ENCODE measurements at regions not wholly inside any gene's neighbourhood (a gene's known extent, or its start where the extent isn't known, plus 50 kb on each side); places are given as distances from the start of the nearest gene placed in this dataset.
A peak's percentile ranks its signal among the peaks of the same experiment; 100 is the strongest.
"Not testable (repeated sequence)": the region's sequence is repeated elsewhere in the genome, so short reads cannot be mapped to it uniquely, and the experiment has no call there.

- no peak for TF ChIP-seq CTCF (IDR thresholded peaks at IDR 0.05; ENCODE audit: low read depth, low read length)
Measured at GRCh38 chr10:46106410-46107255, 60.6 kb upstream of the MSMB start.

GRCh38 chr10:46108158-46108499 is 62.1 kb upstream of the MSMB start:
- not testable (repeated sequence) for H3K4me3 ChIP-seq (ENCODE audit: low read depth, low read length)

More at GRCh38 chr10:46106410-46107255, 60.6 kb upstream of the MSMB start:
- peak overlapping the region; percentile 59 for H3K4me3 ChIP-seq (ENCODE audit: low read depth, low read length)

- not testable (repeated sequence) for H3K4me3 ChIP-seq (ENCODE audit: low read depth, low read length)
Measured at GRCh38 chr10:46154271-46154670, 108.2 kb upstream of the MSMB start.

GRCh38 chr10:46154683-46155082 is 108.6 kb upstream of the MSMB start:
- H3K4me3 ChIP-seq (ENCODE audit: low read depth, low read length), result not testable (repeated sequence)

GRCh38 chr10:46156866-46157265 is 110.8 kb upstream of the MSMB start:
- not testable (repeated sequence) for H3K4me3 ChIP-seq (ENCODE audit: low read depth, low read length)

GRCh38 chr10:46169736-46170135 is 117.1 kb upstream of the ANTXRL start:
- no peak for TF ChIP-seq CTCF (IDR thresholded peaks at IDR 0.05; ENCODE audit: low read depth, low read length)
- H3K4me3 ChIP-seq (ENCODE audit: low read depth, low read length), result no peak overlapping the region

GRCh38 chr10:46170789-46171188 is 116.0 kb upstream of the ANTXRL start:
- no peak for TF ChIP-seq CTCF (IDR thresholded peaks at IDR 0.05; ENCODE audit: low read depth, low read length)
- H3K4me3 ChIP-seq (ENCODE audit: low read depth, low read length), result no peak overlapping the region

GRCh38 chr10:46171661-46172060 is 115.1 kb upstream of the ANTXRL start:
- no peak for TF ChIP-seq CTCF (IDR thresholded peaks at IDR 0.05; ENCODE audit: low read depth, low read length)
- H3K4me3 ChIP-seq (ENCODE audit: low read depth, low read length), result no peak overlapping the region

GRCh38 chr10:46175296-46175695 is 111.5 kb upstream of the ANTXRL start:
- H3K4me3 ChIP-seq (ENCODE audit: low read depth, low read length), result no peak overlapping the region
- no peak for TF ChIP-seq CTCF (IDR thresholded peaks at IDR 0.05; ENCODE audit: low read depth, low read length)

Measured in WI38 (cell line).